Brain microvascular endothelial cell (primary cell): ENCODE measurements at regions not wholly inside any gene's neighbourhood (a gene's known extent, or its start where the extent isn't known, plus 50 kb on each side); places are given as distances from the start of the nearest gene placed in this dataset.
"Not testable (repeated sequence)": the region's sequence is repeated elsewhere in the genome, so short reads cannot be mapped to it uniquely, and the experiment has no call there.

Source experiments
- DNase-seq: peaks from one replicate; pipeline ENCODE4 v3.0.0-alpha.2; 2020
- H3K27ac ChIP-seq: fragments of 250-450 bp; sonication (Bioruptor Pico); 2 replicates; pipeline ENCODE4 v1.5.1; 2020; ENCODE audit warnings: mild to moderate bottlenecking, moderate library complexity
- H3K27me3 ChIP-seq: fragments of 250-450 bp; sonication (Bioruptor Pico); replicated peaks from 2 replicates; pipeline ENCODE4 v1.5.1; 2020; ENCODE audit warnings: mild to moderate bottlenecking
- H3K36me3 ChIP-seq: fragments of 250-450 bp; sonication (Bioruptor Pico); replicated peaks from 2 replicates; pipeline ENCODE4 v1.5.1; 2020; ENCODE audit warnings: mild to moderate bottlenecking
- H3K4me3 ChIP-seq: 2 replicates; pipeline ENCODE4 v1.5.1; 2011; ENCODE audit warnings: low read depth, mild to moderate bottlenecking, control low read depth, low read length, moderate library complexity
- in situ Hi-C: cut with HindIII; loops from 2 replicates; pipeline ENCODE4 v1.10.0; 2017; ENCODE audit warnings: low sequenced_read_pairs, low pct_ligation_motif_present
- TF ChIP-seq, protein P1 (sequence below): IDR thresholded peaks from 2 replicates; pipeline ENCODE4 v1.5.1; 2011; ENCODE audit warnings: low read depth, mild to moderate bottlenecking, moderate library complexity, low read length, control low read depth, inconsistent platforms; ENCODE audit errors: missing control alignments

DNA sequence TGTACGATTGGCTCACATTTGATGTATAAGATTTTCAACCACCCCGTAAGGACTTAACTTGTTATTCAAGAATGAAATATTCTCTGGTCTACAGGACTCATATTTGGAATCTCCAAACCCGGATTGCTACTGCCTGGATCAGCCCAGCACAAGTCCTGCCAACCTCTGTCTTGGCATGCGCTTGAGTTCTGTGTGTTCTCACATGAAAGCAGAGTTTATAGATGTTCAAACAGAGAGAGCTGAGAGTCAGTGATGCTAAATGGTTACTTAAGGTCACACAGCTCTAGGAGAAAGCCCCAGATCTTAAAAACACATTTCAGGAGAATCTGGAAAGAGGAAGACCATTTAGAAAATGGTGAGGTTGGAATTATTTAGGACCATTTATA is 268.0 kb upstream of the TBL1XR1 start:
- in situ Hi-C loops = no loop called here
- Histone ChIP-seq H3K4me3 (no peak overlapping the region), H3K27me3 (no peaks in the 10 kb centered on the region), H3K27ac (no peak overlapping the region), H3K36me3 (no peaks in the 10 kb centered on the region)
- no peak for DNase-seq
- TF ChIP-seq, protein P1, sequence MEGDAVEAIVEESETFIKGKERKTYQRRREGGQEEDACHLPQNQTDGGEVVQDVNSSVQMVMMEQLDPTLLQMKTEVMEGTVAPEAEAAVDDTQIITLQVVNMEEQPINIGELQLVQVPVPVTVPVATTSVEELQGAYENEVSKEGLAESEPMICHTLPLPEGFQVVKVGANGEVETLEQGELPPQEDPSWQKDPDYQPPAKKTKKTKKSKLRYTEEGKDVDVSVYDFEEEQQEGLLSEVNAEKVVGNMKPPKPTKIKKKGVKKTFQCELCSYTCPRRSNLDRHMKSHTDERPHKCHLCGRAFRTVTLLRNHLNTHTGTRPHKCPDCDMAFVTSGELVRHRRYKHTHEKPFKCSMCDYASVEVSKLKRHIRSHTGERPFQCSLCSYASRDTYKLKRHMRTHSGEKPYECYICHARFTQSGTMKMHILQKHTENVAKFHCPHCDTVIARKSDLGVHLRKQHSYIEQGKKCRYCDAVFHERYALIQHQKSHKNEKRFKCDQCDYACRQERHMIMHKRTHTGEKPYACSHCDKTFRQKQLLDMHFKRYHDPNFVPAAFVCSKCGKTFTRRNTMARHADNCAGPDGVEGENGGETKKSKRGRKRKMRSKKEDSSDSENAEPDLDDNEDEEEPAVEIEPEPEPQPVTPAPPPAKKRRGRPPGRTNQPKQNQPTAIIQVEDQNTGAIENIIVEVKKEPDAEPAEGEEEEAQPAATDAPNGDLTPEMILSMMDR = no peak

DNA sequence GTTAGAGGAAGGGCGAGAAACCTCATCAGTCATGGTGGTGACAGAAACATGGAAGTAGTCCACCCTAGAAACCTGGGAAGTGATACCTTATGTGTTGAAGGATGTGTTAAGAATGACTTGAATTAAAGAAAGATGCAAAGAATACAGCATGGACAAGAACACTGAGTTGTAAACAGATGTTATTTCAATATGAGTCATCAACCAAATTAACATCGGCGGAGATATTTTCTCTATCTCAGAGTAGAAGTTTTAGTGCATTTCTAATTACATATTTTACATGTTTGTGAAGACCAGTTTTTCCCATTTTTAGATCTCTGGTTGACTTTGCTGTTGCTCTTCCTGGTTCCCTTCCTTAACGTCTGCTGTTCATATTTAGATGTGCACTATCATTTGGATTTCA is 268.8 kb upstream of the TBL1XR1 start:
- DNase-seq = no peak
- TF ChIP-seq, protein P1 = no peak
- in situ Hi-C loops = no loop called here
- Histone ChIP-seq H3K4me3 (no peak overlapping the region), H3K36me3 (no peaks in the 10 kb centered on the region), H3K27ac (no peak overlapping the region), H3K27me3 (no peaks in the 10 kb centered on the region)

DNA sequence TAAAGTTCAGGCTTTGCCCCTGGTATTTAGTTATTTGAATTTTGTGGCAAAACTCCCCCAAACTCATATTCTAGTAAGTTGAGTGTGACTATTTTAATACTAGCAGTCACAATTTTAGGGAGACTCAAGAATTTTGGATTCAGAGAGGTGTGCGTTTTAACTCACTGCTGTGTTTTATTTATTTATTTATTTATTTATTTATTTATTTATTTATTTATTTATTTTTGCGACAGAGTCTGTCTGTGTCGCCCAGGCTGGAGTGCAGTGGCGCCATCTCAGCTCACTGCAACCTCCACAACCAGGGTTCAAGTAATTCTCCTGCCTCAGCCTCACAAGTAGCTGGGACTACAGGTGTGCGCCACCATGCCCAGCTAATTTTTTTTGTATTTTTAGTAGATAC is 269.3 kb upstream of the TBL1XR1 start:
- H3K27ac ChIP-seq, H3K36me3 ChIP-seq, H3K4me3 ChIP-seq, H3K27me3 ChIP-seq, in situ Hi-C loops, DNase-seq: not testable (repeated sequence)

DNA sequence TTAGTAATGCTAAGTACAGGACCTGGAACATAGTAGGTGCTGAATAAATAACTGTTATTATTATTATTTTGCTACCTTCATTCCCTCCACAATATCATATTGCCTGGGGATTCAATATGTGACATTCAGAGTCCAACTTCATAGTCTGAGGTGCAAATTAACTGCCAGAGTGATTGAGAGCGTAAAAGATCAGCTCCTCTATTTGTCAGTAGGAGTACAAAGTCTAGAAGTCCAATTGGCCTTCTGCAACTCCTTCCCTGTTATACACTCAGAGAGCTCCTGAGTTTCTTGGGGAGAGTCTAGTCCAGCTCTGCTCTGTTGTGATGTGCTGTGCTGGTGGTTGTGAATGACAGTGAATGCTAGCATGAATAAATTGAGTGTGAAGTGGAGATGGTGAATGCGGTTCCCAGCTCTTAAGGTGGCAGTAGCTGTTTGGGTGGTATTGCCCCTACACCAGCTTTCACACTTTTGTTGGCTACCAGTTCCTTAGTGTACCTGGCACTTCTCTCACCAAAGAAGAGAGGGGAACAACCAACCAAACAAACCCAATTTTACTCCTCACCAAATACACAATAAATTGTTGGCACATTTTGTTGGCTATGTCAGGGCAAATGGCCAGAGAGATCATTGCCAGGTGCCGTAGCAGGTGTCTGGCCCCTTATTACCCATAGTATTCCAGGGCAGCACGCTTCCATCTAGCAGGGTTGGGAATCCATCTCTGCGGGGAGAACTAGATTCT is 270.1 kb upstream of the TBL1XR1 start:
- Histone ChIP-seq H3K4me3 (no peak overlapping the region), H3K36me3 (no peaks in the 10 kb centered on the region), H3K27ac (no peak overlapping the region), H3K27me3 (no peaks in the 10 kb centered on the region)
- TF ChIP-seq, protein P1 = no peak
- DNase-seq = no peak
- in situ Hi-C loops = no loop called here

DNA sequence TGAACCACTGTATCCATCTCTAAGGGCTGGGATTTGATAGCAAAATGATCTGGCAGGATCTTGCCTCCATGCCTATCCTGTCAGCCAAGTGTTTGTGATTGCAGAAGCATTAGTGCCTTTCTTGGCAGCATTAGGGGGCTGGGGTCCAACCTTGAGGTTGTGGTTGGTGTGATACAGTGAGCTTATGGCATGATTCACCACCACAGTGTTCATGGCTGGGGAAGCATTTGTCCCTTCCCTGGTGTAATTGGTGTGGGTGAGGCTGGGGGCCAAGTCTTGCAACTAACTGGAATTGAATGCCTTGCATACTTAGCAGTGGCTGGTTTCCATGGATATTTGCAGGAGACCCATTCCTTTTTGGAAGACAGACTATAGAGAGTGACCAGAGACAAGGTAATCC is 271.0 kb upstream of the TBL1XR1 start:
- in situ Hi-C loops = no loop called here
- H3K27ac ChIP-seq = peak overlapping the region; percentile 29
- TF ChIP-seq, protein P1 = no peak
- no peaks in the 10 kb centered on the region for H3K36me3 ChIP-seq
- H3K4me3 ChIP-seq = no peak overlapping the region
- H3K27me3 ChIP-seq = no peaks in the 10 kb centered on the region
- peak; percentile 93 for DNase-seq

DNA sequence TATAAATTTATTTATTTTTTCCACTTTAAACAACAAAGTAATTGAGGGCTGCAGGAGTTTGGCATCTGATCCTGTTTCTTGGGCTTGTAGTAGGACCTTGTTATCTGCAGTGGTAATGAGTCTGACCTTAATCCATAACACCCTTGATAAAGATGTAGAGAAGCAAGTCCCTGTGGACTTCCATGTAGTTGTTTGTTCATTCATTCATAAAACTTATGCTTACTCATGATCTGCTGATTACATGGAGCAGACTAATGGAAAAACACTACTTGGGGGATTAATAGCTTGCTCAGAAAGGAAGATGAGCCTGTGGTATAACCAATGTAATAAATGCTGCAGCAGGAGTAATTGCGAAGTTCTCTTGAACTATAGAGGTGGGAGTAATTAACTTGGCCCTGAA is 271.5 kb upstream of the TBL1XR1 start:
- peak; percentile 22 for DNase-seq
- Histone ChIP-seq H3K4me3 (no peak overlapping the region), H3K27ac (peak overlapping the region; percentile 29), H3K27me3 (no peaks in the 10 kb centered on the region), H3K36me3 (no peaks in the 10 kb centered on the region)
- TF ChIP-seq, protein P1 = no peak
- in situ Hi-C loops = no loop called here
